Limb (tissue), 2 donors: ENCODE measurements at regions not wholly inside any gene's neighbourhood (a gene's known extent, or its start where the extent isn't known, plus 50 kb on each side); places are given as distances from the start of the nearest gene placed in this dataset.
"Not testable (repeated sequence)": the region's sequence is repeated elsewhere in the genome, so short reads cannot be mapped to it uniquely, and the experiment has no call there.

ENCODE experiments used
- DNase-seq, 2 donors: peaks; one replicate each; pipeline ENCODE4 v3.0.0-alpha.2; 2016; ENCODE audit errors: extremely low spot score in 2 of 2

- DNase-seq = no peak
These were observed 1252.3 kb upstream of the SEL1L start for GRCh38 chr14:82785756-82786482.

GRCh38 chr14:82786483-82786880 is 1252.8 kb upstream of the SEL1L start:
- DNase-seq = no peak

DNA sequence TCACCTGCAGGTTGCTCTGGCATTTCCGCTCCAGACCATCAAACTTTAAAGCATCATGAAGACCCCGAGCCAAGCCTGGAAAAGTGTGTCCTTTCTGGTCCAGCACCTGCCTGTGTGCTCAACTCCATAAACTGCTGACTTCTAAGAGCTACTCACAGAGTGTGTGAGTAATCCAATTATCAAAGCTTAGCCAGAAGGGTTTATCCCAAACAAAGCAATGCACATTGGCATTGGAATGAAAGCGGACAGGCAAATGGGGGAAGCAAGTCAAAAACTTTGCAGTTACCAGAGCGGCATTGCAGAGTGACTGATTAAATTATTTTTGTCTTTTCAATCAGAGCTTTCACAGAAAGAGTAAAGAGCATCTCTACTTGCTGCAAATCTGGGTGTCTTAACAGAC is 1262.4 kb upstream of the SEL1L start:
- no peak for DNase-seq

DNA sequence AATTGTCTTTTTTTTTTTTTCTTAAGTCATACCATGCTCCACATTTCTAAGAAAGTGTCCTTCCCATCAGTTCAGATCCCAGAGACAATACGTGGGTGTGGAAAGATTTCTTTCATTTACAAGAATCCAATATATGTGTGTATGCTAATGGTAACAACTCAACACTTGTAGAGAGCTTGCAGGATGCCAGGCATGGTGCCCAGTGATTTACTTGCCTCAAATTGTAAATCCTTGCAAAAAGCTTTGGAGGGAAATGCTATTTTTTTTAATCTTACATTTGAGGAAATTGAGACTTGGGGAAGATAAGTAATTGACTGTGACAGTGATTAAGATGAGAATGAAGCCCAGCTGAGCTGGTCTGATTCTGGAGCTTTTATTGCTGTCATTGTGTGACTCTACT is 1264.6 kb upstream of the SEL1L start:
- no peak for DNase-seq

- no peak for DNase-seq
These were observed 1272.5 kb upstream of the SEL1L start for GRCh38 chr14:82805892-82806825.

- DNase-seq = no peak
These were observed 1277.6 kb upstream of the SEL1L start for GRCh38 chr14:82811246-82811645.

DNA sequence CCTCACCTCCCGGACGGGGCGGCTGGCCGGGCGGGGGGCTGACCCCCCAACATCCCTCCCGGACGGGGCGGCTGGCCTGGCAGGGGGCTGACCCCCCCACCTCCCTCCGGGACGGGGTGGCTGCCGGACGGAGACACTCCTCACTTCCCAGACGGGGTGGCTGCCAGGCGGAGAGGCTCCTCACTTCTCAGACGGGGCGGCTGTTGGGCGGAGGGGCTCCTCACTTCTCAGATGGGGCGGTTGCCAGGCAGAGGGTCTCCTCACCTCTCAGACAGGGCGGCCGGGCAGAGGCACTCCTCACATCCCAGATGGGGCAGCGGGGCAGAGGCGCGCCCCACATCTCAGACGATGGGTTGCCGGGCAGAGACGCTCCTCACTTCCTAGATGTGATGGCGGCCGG is 1280.7 kb upstream of the SEL1L start:
- DNase-seq = not testable (repeated sequence)

- no peak for DNase-seq
These were observed 1296.9 kb upstream of the SEL1L start for GRCh38 chr14:82830596-82830995.

GRCh38 chr14:82836256-82836950 is 1302.8 kb upstream of the SEL1L start:
- no peak for DNase-seq

- no peak for DNase-seq
These were observed 1304.0 kb upstream of the SEL1L start for GRCh38 chr14:82837611-82838140.

DNA sequence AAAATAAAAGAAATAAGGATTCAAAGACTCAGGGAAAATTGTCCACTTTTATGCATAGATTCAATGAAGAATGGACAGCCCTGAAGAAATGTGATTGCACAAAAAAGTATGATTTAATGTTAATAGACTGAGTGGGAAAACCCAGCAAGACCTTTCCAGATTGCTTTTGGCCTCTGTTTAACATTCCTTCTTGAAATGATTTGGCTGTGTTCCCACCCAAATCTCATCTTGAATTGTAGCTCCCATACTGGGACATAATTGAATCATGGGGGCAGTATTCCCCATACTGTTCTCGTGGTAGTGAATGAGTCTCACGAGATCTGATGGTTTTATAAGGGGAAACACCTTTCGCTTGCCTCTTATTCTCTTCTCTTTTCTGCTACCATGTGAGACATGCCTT is 1316.9 kb upstream of the SEL1L start:
- no peak for DNase-seq

GRCh38 chr14:82854131-82854530 is 1320.5 kb upstream of the SEL1L start:
- no peak for DNase-seq

DNA sequence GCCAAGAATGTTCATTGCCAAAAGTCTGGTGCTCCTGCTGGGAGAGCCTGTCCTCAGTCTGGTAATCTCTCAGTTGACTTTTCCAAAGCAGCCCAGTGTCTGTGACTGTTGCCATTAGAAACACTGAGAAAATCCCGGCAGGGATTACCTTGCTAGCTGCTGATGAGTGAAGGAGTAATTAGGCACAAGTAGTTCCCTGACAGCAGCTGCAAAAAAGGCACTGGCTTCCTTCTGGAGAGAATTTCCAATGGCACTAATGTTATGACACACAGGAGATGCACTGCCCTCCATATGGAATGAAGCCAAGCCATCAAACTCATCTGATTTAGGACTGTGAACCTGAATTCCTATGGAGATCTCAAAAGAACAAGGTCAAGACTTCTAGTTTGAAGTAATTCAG is 1321.2 kb upstream of the SEL1L start:
- DNase-seq = peak in 1 of 2 donors; percentile 40

DNA sequence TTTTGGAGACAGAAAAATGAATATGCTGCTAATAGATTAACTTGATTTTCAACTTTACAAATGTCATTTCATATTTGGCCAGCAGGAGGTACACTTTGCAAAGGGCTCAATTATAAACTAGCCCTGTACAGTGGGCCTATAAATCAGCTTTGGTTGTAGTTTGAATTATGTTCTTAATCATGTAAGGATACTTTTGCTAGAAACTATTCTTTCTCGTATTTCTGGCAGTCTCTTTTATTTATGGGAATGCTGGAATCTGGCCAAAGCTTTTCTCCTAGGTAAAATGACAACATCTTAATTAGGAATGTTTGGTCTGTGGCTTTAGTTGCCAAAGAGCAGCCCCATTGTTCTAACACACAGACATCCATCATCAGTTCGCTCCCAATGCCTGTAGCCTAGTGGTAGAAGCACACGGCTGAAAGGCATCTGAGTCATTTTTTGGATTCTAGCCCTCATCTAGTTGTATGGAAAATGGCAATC is 1322.3 kb upstream of the SEL1L start:
- peak in 1 of 2 donors; percentile 60 for DNase-seq

DNA sequence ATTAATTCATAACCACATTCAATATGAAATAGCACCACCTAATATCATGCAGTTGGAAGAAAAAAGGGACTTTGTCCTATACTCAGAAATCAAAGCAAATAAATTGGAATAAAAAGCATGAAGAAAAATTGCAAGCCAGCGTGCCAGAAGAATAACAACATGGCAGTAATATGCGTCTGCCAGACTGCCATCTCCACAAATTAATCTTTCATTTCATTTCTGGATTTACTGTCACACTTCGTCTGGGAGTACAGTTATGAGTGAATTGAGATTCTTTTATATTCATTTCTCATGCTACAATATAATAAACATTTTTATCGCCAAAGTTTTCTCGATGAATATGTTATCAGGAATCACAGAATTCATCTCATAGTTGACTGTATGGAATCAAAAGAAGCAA is 1327.7 kb upstream of the SEL1L start:
- DNase-seq = no peak

- DNase-seq = no peak
These were observed 1338.8 kb upstream of the SEL1L start for GRCh38 chr14:82872494-82872893.

- no peak for DNase-seq
These were observed 1345.3 kb upstream of the SEL1L start for GRCh38 chr14:82878951-82879350.

DNA sequence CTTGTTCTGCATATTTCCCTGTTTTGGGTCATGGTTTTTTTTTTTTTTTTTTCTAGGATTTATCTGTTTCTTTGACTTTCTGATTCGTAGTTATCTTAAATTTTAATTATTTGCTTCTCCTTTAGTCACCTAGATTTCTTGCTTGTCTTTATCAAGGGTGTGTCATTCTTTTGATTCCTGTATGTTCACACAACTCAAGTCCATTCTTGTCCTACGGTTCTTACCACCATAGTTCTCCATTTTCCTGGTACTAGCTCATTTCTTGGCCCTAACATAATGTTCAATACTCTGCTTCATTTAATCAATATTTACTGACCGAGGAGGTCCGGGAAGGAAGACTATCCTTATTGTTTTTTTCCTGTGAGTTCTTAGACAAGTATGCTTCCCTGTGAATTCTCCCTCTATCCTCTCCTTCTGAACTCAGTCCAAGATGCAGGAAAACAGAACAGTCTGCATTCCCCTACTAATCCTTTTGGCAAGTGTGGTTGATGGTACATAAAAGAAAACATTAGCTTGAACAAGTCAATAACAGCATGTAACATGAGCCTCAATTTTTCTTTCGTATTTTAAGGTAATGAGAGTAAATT is 1346.4 kb upstream of the SEL1L start:
- DNase-seq = no peak

DNA sequence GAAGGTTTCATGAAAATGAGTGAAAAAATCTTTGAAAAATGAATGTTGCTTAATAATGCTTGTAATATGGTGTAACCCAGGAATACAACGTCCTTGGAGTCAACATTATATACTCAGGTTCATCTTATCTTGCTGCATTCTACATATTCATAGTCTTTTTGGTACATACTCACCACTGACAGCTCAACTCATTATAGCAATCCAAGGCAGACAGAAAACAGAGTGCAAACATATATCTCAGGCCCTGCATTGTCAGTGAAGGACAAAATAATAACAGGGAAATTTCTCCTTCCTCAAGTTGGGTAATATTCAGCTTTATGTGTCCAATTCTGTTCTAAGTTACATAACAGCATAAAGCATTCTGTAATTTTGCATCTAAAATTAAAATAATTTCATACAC is 1353.0 kb upstream of the SEL1L start:
- no peak for DNase-seq

DNA sequence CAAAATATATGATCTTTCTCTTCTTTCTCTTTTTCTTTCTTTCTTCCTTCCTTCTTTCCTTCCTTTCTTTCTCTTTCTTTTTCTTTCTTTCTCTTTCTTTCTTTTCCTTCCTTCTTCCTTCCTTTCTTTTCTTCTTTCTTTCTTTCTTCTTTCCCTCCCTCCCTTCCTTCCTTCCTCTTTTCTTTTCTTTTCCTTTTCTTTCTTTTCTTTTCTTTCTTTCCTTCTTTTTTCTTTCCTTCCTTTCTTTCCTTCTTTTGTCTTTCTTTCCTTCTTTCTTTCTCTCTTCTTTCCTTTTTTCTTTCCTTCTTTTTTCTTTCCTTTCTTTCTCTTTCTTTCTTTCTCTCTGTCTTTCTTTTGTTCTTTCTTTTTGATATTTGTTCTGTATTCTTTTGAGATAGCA is 1356.0 kb upstream of the SEL1L start:
- no peak for DNase-seq

GRCh38 chr14:82896476-82896875 is 1362.8 kb upstream of the SEL1L start:
- DNase-seq = no peak
